Stromal cell of bone marrow (primary cell): ENCODE measurements at regions not wholly inside any gene's neighbourhood (a gene's known extent, or its start where the extent isn't known, plus 50 kb on each side); places are given as distances from the start of the nearest gene placed in this dataset.

Experiments
- DNase-seq: peaks from one replicate; pipeline ENCODE4 v3.0.0-alpha.2; 2012; ENCODE audit warnings: low read depth

GRCh38 chr21:43364261-43364510, 62.7 kb downstream of the SIK1 start:
- DNase-seq: no peak

DNA sequence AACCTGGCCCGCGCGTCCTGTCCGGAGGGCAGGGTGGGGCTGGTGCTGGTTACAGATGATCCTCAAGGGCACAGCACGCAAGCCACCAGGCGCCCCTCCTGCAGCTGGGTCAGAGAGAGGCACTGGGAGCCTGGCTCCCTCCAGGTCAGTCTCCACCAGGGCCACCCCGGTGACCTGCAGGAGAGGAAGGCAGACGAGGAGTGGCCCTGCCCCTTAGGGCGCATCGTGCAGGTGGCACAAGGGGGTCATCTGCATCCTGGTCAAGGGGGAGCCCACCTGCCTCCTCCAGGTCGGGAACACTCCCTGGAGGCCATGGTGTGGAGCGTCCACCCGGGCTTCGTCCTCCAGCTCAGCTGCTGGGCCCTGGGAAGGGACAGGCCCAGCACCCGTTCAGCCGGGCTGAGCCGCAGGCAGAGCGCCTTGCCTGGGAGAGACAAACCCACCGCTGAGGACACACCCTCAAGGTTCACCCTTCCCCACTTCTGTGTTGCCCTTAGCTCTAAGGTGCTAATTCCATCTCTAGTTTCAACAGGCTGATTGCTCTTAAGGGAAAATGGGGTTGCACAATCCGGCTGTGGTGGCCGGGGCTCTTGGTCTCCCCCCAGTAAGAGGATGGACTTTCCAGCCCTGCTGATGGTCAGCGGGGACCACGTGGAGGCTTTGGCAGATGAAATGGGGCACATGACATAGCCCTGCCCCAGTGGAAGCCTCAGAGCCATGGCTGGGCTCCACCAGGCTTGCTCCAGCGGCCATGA, 63.2 kb downstream of the SIK1 start:
- no peak for DNase-seq

DNA sequence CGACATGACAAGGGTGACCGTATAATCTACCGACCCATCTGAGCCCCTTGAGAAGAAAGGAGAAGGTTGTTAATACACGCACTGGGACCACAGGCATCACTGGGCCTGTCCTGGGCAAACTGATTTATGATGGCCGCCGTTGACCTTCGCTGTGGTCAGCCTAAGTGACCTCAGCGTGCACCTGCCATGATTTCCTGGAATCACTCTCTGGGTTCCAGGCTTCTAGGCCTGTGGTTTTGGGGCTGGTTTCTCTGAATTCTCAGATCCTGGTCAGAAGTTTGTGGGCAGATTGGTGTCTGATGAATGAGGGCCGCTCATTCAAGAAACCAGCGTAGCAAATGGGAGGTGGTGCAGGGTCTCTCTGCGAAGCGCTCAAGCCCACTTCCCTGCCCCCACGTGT, 64.0 kb downstream of the SIK1 start:
- DNase-seq: no peak

- no peak for DNase-seq
Observed at GRCh38 chr21:43362321-43362791, 64.6 kb downstream of the SIK1 start.

GRCh38 chr21:43361493-43362296, 65.2 kb downstream of the SIK1 start:
- no peak for DNase-seq

DNA sequence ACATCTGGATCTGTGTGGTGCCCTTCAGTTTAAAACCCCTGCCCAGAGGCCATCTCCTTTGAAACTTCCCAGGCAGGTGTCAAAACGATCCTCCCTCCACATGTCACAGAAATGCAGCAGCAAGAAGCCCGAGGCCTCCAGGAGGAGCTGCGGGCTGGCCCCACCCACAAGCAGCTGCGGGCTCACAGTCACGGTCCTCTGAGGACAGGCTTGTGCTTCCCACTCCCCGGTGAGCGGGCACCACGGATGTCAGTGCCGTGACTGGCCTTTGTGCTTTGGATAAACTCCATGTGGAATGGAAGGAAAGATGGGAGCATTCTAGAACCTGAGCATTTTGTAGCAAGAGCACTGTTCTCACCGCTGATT, 65.8 kb downstream of the SIK1 start:
- DNase-seq: no peak

- no peak for DNase-seq
Observed at GRCh38 chr21:43360441-43361126, 66.3 kb downstream of the SIK1 start.

DNA sequence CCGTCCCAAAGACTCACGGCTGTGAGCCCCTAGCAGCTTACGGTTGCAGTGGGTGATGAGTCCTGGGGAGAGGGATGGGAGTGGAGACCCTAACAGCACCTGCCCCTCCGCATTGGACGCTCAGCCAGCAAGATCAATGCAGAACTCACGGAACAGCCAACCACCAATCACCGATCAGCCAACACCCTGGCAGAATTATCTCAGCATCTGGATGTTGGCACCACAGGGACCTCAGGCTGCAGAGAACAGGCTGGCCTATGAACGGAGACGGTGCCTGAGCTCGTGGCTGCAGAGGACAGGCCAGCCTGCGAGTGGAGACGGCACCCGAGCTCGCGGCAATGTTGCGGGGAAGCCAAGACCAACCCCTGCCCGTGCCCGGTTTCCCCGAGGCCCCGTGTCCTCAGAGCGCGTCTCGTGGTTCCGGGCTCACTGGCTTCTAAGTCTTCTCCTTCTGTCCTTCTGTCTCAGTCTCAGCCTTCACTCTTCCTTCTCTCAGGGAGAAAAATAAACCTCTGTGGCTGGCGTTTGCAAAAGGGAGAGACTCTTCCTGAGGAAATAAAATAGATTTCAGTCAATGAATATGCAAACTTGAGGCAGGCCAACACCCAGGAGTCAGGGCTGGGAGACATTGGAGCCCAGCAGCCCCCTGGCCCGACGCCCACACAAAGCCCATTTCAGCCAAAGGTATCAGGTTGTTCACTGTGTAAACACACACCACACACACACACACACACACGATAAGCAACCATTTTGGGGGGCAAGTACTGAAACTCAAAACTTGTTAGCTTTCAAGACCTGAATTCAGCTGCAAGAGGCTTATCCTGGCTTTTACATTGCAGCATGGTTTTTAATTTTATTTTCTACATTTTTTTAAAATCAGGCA, 67.8 kb downstream of the SIK1 start:
- DNase-seq: no peak

- DNase-seq: no peak
Observed at GRCh38 chr21:43357715-43358430, 69.1 kb downstream of the SIK1 start.

GRCh38 chr21:43355925-43356289, 71.0 kb downstream of the SIK1 start:
- no peak for DNase-seq

DNA sequence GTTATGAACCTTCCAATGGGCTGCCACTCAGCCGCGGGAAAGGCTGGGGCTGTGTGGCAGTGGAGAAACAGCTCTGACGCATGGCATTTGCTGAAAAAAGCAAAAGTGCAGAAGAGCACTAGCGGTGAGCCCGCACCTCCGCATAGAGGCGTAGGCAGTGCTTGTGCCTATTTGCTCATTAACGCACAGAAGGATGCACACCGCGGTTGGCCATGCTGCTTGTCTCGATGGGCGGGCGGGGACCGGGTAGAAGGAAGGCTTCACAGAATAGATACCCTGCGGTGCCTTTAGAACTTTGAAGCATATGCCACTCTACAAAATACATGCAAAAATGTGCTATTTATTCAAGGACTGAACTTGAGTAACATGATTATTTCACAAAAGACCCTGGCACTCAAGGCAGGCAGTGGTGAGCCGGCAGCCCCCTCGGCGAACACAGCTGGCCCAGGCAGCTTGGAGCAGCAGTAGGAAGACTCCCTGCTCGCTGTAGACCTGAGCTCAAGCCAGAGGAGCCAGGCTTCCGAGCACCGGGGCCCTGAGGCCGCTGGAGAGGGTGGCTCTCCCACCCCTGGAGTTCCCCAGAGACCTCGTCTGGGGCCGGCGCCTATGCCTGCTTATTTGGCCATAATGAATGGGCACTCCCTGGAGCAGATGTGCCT, 71.5 kb downstream of the SIK1 start:
- DNase-seq: no peak

DNA sequence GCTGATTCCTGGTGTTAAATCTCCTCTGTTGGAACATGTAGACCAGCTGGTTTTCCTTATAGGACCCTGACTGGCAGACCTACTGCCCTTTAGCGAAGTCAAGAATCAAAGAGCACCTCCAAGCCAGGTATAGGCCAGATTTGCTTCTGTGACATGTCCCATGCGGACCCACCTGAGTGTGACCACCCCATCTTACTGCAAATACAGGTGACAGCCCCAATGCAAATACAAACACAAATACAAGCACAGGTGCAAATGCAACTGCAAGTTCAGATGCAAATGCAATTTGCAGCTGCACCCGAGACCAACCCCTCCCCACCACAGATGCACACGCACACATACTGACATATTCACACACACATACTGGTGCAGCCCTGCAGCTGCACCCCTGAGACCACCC, 72.3 kb downstream of the SIK1 start:
- DNase-seq: no peak

GRCh38 chr21:43354026-43354420, 72.9 kb downstream of the SIK1 start:
- no peak for DNase-seq

DNA sequence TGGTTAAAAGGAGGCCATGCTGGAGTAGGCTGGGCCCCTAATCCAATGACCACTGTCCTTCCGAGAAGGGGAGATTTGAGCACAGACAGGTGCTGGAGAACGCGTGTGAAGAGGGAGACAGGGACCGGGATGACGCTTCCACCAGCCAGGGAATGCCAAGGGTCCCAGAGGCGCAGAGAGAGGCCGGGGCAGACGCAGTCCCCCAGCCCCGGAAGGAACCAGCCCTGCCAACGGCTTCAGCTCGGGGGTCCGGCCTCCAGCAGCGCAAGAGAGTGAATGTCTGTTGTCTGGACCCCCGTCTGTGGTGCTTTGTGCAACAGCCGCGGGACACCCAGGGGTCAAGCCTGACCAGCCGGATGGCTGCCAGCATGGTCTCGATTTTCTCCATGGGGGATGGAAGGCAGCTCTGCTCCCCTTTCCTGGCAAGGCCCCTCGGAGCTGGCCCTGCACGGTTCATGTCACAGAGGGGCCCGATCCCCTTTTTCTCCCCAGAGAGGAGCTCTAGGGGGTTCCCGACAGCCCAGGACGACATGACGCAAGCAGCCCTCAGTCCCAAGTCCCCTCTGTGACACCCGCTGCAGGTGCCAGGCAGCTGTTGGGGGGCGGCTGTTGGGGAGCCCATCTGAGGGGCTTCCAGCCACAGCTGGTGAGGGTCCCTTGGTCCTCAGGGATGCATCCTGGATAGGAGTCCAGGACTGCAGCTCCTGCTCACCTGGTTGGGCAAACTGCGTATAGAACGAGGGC, 73.5 kb downstream of the SIK1 start:
- no peak for DNase-seq

DNA sequence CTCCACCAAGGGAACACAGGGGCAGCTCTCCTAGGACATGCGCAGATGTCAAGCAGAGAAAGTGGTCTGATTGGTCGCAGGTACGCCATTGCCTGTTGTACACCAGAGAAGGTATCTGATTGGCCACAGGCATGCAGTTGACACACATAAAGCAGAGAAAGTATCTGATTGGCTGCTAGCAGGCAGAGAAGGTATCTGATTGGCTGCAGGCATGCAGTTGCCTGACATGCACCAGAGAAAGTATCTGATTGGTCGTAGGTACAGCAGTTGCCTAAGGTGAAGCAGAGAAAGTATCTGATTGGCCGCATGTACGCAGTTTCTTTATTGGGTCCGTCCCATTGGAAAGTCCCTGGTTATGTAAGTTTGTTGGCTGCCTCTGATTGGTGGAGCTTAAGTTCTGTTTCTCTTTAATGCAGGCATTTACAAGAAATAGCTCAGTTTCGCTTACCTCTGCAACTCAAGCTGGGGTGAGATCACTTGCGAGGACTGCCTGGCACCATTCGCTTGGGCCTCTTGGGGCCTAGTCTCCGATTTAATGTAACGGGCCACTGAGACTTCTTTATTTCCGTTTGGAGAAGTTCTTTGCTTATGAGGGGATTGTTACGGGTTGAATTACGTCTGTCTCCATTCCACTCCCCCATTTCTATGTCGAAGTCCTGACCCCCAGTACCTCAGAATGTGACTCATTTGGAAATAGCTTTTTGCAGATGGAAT, 74.2 kb downstream of the SIK1 start:
- DNase-seq: no peak

DNA sequence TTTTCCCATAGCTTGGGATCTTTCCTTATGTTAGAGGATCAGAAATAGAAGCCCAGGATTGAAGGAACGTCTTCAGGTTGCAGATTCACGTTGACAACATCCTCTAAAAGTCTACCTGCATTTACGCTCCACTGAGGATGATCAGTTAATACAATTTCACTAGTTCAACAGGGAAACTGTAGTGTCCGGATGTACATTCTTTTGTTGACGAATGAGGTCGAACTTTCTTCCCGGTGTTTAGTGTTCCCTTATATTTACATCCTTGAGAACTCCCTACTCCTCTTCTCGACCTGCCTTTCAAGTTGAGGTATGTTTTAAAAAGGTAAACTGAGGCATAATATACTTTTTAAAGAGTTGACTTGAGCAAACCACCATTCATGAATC, 74.8 kb downstream of the SIK1 start:
- no peak for DNase-seq

DNA sequence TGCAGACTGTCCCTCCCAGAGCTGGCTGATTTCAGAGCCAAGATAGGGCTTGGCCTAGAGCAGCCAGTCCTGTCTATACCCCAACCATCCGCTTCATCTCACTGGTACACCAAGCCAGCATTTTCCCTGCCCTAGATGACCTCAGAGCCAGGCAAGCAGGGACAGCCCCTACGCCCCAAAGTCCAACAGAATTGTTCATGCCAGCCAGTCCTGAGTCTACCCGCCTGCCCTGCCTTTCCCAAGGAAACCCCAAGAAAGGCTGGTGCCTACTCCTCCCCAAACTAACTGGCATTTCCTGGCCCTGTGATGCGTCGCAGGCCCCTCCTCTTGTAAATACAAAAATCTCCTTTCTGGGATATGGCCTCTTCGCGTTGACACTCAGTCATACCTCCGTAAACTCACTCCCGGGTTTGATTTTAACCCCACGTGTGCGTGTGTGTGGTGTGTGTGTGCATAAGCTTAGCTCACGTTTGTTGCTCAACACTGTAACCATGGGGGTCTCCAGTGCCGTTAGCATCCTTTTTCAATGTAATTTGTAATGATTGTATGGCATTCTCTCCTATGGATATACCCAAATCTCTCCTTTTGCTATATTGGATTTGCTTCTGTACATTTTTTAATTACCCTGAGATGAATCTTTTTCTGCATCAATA, 75.3 kb downstream of the SIK1 start:
- DNase-seq: no peak

DNA sequence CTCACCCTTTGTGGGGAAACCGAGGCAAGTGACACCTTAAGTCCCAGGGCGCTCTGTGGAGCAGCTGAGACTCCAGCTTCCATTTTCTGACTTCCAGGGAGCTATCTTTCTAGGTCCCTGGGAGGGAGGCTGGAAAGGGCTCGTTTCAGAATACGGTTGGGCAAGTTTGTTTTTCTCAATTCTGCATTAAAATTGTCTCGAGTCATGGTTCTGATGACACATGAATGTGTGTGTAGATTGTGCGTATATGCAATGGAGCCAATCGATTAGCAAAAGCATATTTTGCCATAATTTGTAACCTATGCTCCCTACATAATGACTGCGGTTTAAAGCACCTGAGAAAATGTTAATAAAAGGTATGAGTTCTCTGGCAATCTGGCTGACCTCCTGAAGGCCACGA, 77.3 kb downstream of the SIK1 start:
- DNase-seq: no peak

DNA sequence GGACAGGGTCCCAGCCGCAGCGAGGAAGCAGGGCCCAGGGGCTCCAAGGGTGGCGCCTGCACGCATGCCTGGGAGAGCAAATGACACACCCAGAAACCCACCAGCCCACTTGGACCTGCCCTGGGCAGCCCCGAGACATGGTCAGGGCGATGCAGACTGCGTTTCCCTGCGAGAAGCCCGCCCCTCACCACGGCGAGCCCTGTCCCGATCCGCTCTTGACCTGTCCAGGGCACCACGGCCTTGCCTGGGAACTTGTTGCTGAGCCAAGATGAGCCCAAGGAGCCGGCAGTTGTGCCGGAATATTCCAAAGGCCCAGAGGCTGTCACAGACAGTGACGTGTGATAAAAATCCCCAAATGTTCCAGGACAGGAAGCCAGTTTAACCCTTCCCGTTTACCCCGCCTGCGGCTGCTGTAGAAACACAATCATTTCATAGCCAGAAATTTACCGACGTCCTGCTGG, 78.1 kb downstream of the SIK1 start:
- no peak for DNase-seq
